Caki2 (cell line): ENCODE measurements at regions not wholly inside any gene's neighbourhood (a gene's known extent, or its start where the extent isn't known, plus 50 kb on each side); places are given as distances from the start of the nearest gene placed in this dataset.

ENCODE experiments used
- DNase-seq: peaks from one replicate; pipeline ENCODE4 v3.0.0-alpha.2; 2015; ENCODE audit warnings: low read depth
- in situ Hi-C: cut with HindIII; loops from 2 replicates; pipeline ENCODE4 v1.10.0; 2016; ENCODE audit warnings: low sequenced_read_pairs, low pct_unique_long_range_greater_than_20kb, mixed read lengths

GRCh38 chr11:69972351-69972802 lies 105.7 kb upstream of the ANO1 start:
- no peak for DNase-seq
- in situ Hi-C loops, result no loop called here

- no peak for DNase-seq
- in situ Hi-C loops, result no loop called here
Observed at GRCh38 chr11:69974528-69974927, 103.6 kb upstream of the ANO1 start.

GRCh38 chr11:69975822-69976221 lies 102.3 kb upstream of the ANO1 start:
- no peak for DNase-seq
- in situ Hi-C loops, result no loop called here

DNA sequence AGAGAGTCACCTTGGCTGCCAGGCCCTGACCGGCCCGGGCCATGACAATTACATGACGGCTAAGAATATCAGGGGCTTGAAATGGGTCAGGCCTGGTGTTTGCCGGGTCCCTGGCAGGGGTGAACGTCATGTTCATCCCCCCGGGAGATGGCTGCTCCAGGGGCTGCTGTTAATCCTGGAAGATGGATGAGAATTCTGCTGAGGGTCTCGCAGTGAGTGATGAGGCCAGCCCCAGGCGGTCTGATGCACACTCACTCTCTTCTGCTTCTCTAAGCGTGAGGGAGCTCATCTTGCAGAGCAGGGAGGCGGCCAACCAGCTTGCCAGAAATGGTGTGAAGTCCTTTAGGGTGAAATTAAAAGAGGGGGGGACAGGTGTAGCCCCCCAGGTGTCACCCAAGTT lies 101.3 kb upstream of the ANO1 start:
- in situ Hi-C loops, result no loop called here
- no peak for DNase-seq

DNA sequence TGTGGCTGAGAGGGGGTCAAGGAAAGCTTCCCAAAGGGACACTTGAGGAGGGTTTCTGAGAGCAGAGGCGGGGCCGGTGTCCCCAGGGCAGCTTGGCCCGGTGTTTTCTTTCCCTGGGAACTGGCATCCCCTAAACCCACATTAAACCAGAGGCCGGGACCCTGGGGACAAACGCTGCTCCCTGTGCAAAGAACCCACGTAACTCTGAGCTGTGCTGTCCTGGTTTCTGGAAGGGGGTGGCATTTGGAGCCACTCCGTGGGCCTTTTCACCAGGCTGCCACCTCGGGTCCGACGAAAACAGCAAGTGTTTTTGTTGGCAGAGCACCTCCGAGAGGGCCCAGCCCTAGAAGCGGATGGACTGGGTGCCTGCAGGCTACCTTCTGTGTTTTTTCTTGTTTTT lies 100.2 kb upstream of the ANO1 start:
- in situ Hi-C loops, result no loop called here
- no peak for DNase-seq

- in situ Hi-C loops, result no loop called here
Observed at GRCh38 chr11:69978841-69979614, 99.1 kb upstream of the ANO1 start.

DNA sequence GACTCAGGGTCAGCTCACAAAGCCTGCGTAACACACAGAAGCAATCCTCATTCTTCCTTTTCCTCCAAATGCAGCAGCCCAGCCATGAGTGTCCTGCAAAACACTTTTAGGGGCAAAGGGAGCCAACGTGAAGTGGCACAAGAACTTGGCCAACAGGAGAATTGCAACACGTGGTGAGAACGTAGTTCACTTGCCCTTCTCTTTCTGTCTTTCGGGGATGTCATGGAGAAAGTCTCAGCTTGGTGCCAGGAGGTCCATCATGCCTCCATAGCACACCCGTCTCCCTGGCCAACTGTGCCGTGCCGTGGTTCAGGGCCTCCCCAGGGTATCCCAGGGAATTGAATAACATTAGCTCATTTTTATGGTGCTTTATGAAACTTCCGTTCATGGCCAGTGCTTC lies 98.5 kb upstream of the ANO1 start:
- in situ Hi-C loops, result no loop called here
- no peak for DNase-seq

More at GRCh38 chr11:69978841-69979614, 99.1 kb upstream of the ANO1 start:
- DNase-seq, result no peak

GRCh38 chr11:69981119-69981784 lies 96.9 kb upstream of the ANO1 start:
- DNase-seq, result no peak
- in situ Hi-C loops, result no loop called here

DNA sequence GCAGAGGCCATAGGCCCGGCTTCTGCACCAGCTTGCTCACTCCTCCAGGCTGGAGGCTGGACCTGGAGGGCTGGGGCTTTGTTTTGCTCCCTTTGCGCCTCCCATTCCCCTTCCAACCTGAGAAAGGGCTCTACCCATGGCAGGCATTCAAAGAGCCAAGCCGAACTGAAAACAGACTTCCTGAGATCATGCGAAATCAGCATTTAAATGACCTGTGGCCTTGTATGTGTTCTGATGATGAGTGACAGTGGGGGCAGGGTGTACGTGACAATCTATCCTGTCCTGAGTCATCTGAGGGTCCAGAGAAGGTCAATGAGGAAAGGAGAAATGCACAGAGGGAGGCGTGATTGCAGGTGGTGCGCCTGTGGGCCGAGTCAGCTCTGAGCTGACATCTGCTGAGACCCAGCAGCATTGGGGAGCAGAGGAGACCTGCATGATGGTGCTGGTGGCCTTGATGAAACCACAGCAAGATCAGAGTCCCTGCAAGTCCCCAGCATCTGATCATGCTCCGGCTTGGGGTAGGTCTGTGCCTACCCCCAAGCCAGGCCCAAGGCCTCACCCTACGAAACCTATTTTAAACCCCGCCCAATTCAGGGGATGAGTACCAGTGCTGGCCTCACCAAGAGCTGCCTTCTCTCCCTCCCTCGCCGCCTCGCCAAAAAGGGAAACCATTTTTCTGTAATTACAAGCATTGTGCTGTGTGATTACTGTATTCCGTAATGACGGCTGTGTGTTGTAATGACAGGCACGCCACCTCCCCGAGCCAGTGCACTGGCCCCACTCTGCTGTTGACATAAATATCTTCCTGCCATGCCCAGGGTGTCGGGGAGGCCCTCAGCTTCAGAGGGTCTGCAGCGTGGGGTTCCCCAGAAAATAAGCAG lies 95.2 kb upstream of the ANO1 start:
- DNase-seq, result no peak
- in situ Hi-C loops, result no loop called here

DNA sequence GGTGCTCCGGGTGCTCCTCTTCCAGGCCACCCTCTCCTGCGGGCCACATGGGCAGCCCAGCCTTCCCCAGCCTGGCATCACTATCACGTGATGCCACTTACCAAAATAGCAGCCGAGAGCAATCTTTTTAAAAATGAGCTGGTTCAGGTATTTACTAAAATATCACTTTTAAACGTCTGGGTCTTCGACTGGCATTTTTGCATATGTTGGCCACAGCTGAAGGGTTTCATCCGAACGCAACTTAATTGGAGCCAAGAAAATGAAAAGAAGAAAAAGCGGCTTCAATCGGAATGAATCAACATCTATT lies 94.6 kb upstream of the ANO1 start:
- in situ Hi-C loops, result no loop called here
- no peak for DNase-seq

GRCh38 chr11:69983897-69984438 lies 94.1 kb upstream of the ANO1 start:
- in situ Hi-C loops, result no loop called here

DNA sequence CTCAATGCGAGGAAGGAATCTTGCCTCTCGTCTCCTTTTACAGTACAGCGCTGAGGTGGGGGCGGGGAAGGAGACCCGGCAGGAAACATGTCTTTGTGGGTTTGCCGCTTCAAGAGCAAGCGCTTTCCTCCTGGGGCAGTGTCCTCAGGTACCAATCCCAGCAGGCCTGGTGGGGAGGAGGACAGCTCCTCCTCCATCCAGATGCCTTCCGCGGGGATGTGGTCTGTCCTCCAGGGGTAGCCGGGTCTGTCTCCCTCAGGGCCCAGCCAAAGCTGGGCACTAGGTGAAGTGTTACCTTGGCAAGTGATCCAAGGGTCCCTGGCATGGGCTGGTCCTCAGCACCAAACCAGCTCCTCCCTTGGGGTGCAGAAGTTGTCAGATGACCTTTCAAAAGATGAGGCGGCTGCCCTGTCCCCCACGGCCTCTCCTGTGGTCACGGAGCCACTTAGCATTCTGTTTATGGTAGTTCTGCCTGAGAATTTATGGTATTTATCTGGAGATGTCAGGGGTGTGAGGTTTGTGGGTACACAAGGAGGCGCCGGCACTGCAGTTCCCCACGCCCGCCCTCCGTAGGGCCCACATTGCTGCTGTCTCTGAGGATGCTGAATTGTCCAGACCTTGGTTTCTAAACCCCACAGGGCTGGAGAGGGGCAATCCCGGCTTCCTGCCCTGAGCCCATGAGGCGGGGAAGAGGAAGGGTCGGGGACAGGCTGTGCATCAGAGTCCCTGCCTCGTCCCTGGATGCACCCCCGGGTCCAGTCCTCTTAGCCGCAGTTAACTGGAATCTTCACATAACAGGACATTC lies 93.5 kb upstream of the ANO1 start:
- in situ Hi-C loops, result no loop called here
- no peak for DNase-seq

More at GRCh38 chr11:69983897-69984438, 94.1 kb upstream of the ANO1 start:
- no peak for DNase-seq

- in situ Hi-C loops, result no loop called here
- DNase-seq, result no peak
Observed at GRCh38 chr11:69985331-69985640, 92.8 kb upstream of the ANO1 start.

DNA sequence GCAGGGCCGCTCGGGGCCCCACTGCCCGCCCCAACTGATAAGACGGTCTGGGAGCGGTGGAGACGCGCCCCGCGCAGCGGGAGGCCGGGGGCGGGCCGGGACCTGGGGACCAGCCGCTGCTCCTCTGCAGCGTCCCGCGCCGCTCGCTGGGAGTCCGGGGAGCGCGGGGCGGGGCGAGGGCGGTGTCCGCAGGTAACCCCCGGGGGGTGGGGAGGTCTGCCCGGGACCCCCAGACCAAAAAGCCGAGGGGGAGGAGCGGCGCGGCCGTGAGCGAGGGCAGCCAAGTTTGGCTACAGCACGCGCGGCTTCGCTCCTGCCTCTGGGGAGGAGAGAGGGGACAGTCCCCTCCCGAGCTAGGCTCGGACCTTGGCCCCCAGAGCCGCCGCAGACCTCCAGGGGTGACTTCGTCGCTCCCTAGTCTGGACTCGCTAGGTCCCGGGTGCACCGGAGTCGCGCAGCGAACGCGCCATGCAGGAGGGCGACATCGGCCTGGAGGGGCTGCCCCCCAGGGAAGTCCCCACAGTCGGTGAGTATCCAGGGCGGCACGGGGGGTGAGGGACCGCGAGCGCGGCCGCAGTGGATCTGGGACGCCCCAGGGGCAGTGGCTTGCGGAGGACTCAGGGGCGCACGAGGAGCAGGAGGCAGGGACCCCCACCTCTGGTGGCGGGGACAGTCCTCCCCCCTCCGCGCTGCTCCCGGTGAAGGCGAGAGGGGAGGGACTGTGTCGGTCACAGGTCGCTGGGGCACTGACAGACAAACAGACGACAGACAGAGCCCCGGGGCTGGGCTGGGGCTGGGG lies 92.3 kb upstream of the ANO1 start:
- in situ Hi-C loops, result no loop called here
- DNase-seq, result no peak

DNA sequence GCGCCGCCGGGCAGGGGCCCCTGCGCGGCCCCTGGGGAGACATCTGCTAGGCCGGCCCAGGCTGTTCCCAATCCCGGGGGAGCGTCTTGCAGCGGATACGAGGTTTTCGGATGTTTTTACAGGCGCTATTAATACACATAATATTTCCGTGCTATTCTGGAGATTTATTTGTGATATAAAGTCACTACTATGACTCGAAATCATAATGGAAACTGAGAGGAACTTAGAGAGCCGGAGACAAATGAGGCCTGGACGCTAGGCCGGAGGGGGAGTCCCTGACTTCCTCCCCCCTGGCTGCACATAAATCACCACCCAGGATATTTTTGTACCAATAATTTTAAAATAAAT lies 91.7 kb upstream of the ANO1 start:
- in situ Hi-C loops, result no loop called here
- DNase-seq, result no peak

- in situ Hi-C loops, result no loop called here
- no peak for DNase-seq
Observed at GRCh38 chr11:69986830-69987229, 91.3 kb upstream of the ANO1 start.

DNA sequence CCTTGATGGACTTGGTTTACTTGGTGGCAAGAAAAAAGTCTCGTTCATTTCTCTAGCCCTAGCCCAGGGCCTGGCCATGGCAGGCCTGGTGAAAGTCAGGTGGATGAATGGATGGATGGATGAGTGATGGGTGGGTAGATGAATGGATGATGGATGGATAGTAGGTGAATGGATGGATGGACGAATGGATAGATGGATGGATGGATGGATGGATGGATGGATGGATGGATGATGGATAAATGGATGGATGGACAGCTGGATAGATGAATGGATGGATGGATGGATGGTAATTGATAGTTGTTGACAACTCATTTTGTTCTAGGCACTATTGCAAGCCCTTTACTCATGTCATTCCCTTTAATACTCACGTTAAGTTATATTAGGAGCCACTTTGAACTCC lies 86.1 kb upstream of the ANO1 start:
- no peak for DNase-seq
- in situ Hi-C loops, result no loop called here
